ENCODE measurements at regions not wholly inside any gene's neighbourhood (a gene's known extent, or its start where the extent isn't known, plus 50 kb on each side); places are given as distances from the start of the nearest gene placed in this dataset.
A peak's percentile ranks its signal among the peaks of the same experiment; 100 is the strongest.

DNA sequence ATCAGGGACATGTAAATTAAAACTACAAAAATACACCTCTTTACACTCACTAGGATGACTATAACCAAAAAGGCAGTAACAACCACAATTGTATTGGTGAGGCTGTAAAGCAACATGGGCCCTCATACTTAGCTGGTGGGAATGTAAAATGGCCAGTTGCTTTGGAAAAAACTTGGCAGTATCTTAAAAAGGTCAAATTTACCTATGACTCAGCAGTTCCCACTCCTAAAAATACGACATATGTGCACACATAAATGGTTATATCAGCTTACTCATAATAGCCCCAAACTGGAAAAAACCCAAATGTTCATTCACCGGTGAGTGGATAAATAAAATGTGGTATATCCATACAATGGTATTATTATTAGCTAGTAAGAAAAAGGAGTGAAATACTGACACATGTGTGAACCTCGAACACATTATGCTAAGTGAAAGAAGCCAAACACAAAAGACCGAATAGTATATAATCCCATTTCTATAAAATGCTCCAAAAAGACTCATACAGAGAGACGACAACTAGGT lies 391.4 kb downstream of the NPIPA8 start:
- Histone ChIP-seq H3K27me3 (ENCODE audit: insufficient read depth, low read length, poor library complexity, severe bottlenecking) (no peaks in the 10 kb centered on the region), H3K4me3 (ENCODE audit: low read length) (no peak overlapping the region), H3K27ac (ENCODE audit: low read depth, low read length) (no peak overlapping the region), H3K4me1 (ENCODE audit: insufficient read depth, low read length) (no peaks in the 10 kb centered on the region), H3K36me3 (ENCODE audit: insufficient read depth, low read length) (no peaks in the 10 kb centered on the region), H3K9me3 (ENCODE audit: low read length) (no peaks in the 10 kb centered on the region)
- no peaks in the 10 kb centered on the region for H3K4me1 Mint-ChIP-seq
- H3K27ac Mint-ChIP-seq, result no peak overlapping the region
- CTCF ChIA-PET, result no interaction called here
- DNase-seq, result no peak
- POLR2A ChIA-PET, result no interaction called here
- H3K36me3 Mint-ChIP-seq, result no peaks in the 10 kb centered on the region
- peaks cover 0 to 1% (median 0%) of the 10 kb centered on the region in 5 donors for H3K9me3 Mint-ChIP-seq
- H3K4me3 Mint-ChIP-seq, result no peak overlapping the region
- peaks cover 4 to 49% of the 10 kb centered on the region in 2 donors for H3K27me3 Mint-ChIP-seq

DNA sequence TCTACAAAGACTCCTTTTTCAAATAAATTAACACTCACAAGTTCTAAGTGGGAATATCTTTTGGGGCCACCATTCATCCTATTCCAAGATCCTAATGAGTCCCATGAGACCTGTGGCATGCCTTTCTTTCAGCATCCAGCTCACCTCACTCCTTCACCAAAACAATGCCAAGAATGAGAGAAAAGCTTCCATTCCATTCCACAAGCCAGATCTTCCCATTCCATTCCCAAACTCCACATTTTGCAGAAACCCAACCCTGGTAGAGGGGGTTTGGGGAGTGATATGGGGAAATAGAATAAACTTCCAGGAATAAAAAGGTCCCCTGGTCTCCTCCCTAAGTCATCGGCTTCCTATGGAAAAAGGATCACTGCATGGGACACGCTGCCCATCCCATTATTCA lies 392.2 kb downstream of the NPIPA8 start:
- H3K9me3 ChIP-seq (ENCODE audit: low read length), result no peaks in the 10 kb centered on the region
- CTCF ChIA-PET, result no interaction called here
- no peaks in the 10 kb centered on the region for H3K27me3 ChIP-seq (ENCODE audit: insufficient read depth, low read length, poor library complexity, severe bottlenecking)
- Mint-ChIP-seq H3K9me3 (peaks cover 0 to 1% (median 0%) of the 10 kb centered on the region in 5 donors), H3K4me3 (no peak overlapping the region), H3K4me1 (peaks cover 0 to 5% (median 3%) of the 10 kb centered on the region in 3 donors), H3K27ac (no peak overlapping the region), H3K36me3 (no peaks in the 10 kb centered on the region), H3K27me3 (peaks cover 4 to 44% of the 10 kb centered on the region in 2 donors)
- H3K4me3 ChIP-seq (ENCODE audit: low read length), result no peak overlapping the region
- no peaks in the 10 kb centered on the region for H3K4me1 ChIP-seq (ENCODE audit: insufficient read depth, low read length)
- no peaks in the 10 kb centered on the region for H3K36me3 ChIP-seq (ENCODE audit: insufficient read depth, low read length)
- POLR2A ChIA-PET, result no interaction called here
- no peak overlapping the region for H3K27ac ChIP-seq (ENCODE audit: low read depth, low read length)
- DNase-seq, result no peak

DNA sequence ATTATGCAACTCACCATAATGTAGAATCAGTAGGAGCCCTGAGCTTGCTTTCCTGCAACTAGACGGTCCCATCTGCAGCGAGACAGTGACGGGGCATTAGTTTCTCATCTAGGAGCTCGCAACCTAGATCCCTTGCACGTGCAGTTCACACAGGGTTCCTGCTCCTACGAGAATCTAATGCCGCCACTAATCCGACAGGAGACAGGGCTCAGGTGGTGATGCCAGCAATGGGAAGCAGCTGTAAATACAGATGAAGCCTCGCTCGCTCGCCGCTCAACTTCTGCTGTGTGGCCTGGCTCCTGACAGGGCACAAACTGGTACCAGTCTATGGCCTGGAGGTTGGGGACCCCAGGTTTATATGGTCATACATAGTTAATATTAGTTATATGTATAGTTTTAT lies 394.5 kb downstream of the NPIPA8 start:
- H3K27me3 Mint-ChIP-seq, result peaks cover 4 to 34% of the 10 kb centered on the region in 2 donors
- no peak overlapping the region for H3K4me3 Mint-ChIP-seq
- ChIA-PET CTCF (no interaction called here), POLR2A (no interaction called here)
- no peak overlapping the region for H3K4me3 ChIP-seq (ENCODE audit: low read length)
- H3K9me3 Mint-ChIP-seq, result peaks cover 0 to 1% (median 0%) of the 10 kb centered on the region in 5 donors
- no peaks in the 10 kb centered on the region for H3K4me1 ChIP-seq (ENCODE audit: insufficient read depth, low read length)
- H3K27ac ChIP-seq (ENCODE audit: low read depth, low read length), result no peak overlapping the region
- peaks cover 5 to 16% (median 13%) of the 10 kb centered on the region in 3 donors for H3K4me1 Mint-ChIP-seq
- no peak overlapping the region for H3K27ac Mint-ChIP-seq
- H3K36me3 Mint-ChIP-seq, result no peaks in the 10 kb centered on the region
- no peaks in the 10 kb centered on the region for H3K9me3 ChIP-seq (ENCODE audit: low read length)
- H3K27me3 ChIP-seq (ENCODE audit: insufficient read depth, low read length, poor library complexity, severe bottlenecking), result no peaks in the 10 kb centered on the region
- no peak for DNase-seq
- H3K36me3 ChIP-seq (ENCODE audit: insufficient read depth, low read length), result no peaks in the 10 kb centered on the region

DNA sequence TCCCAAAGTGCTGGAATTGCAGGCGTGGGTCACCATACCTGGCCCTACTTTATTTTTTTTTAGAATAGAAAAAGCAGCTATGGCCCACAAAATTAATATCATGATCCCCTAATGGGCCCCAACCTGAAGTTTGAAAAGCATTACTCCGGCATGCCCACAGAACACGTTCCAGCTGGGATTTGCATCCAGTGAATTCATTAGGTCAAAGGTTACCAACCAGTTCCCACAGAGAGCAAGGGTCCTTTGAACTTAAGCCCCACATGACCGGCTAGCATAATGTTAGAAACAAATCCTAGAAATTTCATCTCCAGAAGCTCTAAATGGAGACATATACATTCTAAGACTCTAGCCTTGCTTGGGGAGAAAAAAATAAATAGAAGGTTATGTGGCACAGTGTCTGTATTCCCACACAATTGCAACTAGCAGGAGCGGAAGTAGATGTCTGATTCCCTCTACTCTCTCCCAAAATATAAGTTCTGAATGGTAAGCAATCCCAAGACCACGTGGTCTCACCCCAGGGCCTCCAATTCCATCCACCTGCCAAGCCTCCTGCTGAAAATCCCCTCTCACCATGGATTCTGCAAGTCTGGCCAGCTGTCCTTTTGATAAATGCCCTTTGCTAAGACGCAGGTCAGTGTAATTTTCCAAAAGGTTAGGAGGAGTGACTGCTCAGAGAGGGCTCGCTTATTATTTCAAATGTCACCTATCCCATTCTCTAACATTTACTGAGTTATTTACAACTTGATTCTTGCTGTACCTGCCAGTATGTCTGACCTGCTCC lies 395.8 kb downstream of the NPIPA8 start:
- Mint-ChIP-seq H3K4me1 (peaks cover 5 to 16% (median 13%) of the 10 kb centered on the region in 3 donors), H3K36me3 (no peaks in the 10 kb centered on the region), H3K4me3 (no peak overlapping the region), H3K27me3 (peaks cover 4 to 27% of the 10 kb centered on the region in 2 donors), H3K9me3 (peaks cover 0 to 1% (median 0%) of the 10 kb centered on the region in 5 donors), H3K27ac (no peak overlapping the region)
- H3K27ac ChIP-seq (ENCODE audit: low read depth, low read length), result no peak overlapping the region
- no peaks in the 10 kb centered on the region for H3K36me3 ChIP-seq (ENCODE audit: insufficient read depth, low read length)
- ChIA-PET POLR2A (no interaction called here), CTCF (no interaction called here)
- H3K4me3 ChIP-seq (ENCODE audit: low read length), result no peak overlapping the region
- DNase-seq, result no peak
- H3K27me3 ChIP-seq (ENCODE audit: insufficient read depth, low read length, poor library complexity, severe bottlenecking), result no peaks in the 10 kb centered on the region
- no peaks in the 10 kb centered on the region for H3K4me1 ChIP-seq (ENCODE audit: insufficient read depth, low read length)
- no peaks in the 10 kb centered on the region for H3K9me3 ChIP-seq (ENCODE audit: low read length)

DNA sequence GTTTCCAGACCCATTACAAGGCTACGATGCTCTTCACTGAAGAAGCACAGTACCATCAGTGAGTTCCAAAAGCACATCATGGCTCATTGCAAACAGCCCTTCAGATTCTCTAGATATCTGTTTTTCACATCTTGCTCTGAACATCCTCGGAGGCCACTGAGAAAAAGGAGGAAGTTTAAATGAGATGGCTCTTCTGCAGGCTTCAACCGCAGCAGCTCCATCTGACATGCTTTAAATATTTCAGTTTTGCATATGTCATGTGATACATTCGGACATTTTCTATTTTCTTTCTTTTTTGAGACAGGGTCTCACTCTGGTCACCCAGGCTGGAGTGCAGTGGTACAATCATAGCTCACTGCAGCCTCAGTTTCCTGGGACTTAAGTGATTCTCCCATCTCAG lies 396.8 kb downstream of the NPIPA8 start:
- Histone ChIP-seq H3K4me3 (ENCODE audit: low read length) (no peak overlapping the region), H3K9me3 (ENCODE audit: low read length) (no peaks in the 10 kb centered on the region), H3K27me3 (ENCODE audit: insufficient read depth, low read length, poor library complexity, severe bottlenecking) (no peaks in the 10 kb centered on the region), H3K36me3 (ENCODE audit: insufficient read depth, low read length) (no peaks in the 10 kb centered on the region), H3K4me1 (ENCODE audit: insufficient read depth, low read length) (no peaks in the 10 kb centered on the region), H3K27ac (ENCODE audit: low read depth, low read length) (no peak overlapping the region)
- ChIA-PET CTCF (no interaction called here), POLR2A (no interaction called here)
- Mint-ChIP-seq H3K4me1 (peaks cover 5 to 16% (median 13%) of the 10 kb centered on the region in 3 donors), H3K27ac (peak overlapping the region in 1 of 8 donors; percentile 18), H3K36me3 (no peaks in the 10 kb centered on the region), H3K4me3 (peak overlapping the region in 2 of 7 donors; percentile 6 to 79), H3K9me3 (peaks cover 0 to 1% (median 0%) of the 10 kb centered on the region in 5 donors), H3K27me3 (peaks cover 6 to 18% of the 10 kb centered on the region in 2 donors)
- no peak for DNase-seq

DNA sequence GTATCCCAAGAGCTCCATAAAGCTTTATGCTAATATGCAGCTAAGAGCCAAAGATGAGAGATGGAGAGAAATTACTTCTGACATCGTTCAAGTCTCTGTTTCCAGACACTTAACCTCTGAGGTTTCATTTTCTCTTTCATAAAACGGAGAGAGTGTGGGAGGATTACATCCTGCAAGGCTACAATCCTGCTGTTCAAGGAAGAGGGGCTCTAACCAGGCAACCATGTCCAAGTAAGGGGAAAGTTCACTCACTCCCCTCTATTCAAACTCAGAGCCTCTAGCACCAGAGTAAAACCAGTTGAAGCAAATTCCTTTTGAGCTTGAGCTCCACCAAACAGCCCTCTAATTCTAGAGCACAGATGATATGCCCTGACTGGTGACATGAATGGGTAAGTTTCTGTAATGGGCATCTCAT lies 397.4 kb downstream of the NPIPA8 start:
- H3K9me3 Mint-ChIP-seq, result peaks cover 0 to 1% (median 0%) of the 10 kb centered on the region in 5 donors
- CTCF ChIA-PET, result no interaction called here
- peaks cover 5 to 16% (median 13%) of the 10 kb centered on the region in 3 donors for H3K4me1 Mint-ChIP-seq

DNA sequence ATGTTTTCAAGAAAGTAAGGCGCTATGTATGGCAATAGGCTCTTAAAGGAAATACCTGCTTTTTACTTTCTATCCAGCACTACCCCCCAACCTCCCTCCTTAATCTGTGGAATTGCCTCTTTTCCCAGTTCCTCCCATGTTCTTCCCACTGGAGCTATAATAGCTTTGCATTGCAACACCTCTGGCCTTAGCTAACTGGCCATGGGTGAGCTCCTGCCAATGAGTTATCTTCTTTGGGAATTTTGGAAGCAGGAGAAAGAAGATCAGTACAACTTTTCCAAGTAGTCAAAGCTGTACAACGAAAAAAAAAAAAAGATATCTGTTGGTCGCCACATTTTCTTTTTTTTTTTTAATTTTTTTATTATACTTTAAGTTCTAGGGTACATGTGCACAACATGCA lies 398.0 kb downstream of the NPIPA8 start:
- ChIA-PET POLR2A (no interaction called here), CTCF (no interaction called here)
- Histone ChIP-seq H3K36me3 (ENCODE audit: insufficient read depth, low read length) (no peaks in the 10 kb centered on the region), H3K27ac (ENCODE audit: low read depth, low read length) (no peak overlapping the region), H3K4me3 (ENCODE audit: low read length) (no peak overlapping the region), H3K9me3 (ENCODE audit: low read length) (no peaks in the 10 kb centered on the region), H3K27me3 (ENCODE audit: insufficient read depth, low read length, poor library complexity, severe bottlenecking) (no peaks in the 10 kb centered on the region), H3K4me1 (ENCODE audit: insufficient read depth, low read length) (no peaks in the 10 kb centered on the region)
- no peaks in the 10 kb centered on the region for H3K36me3 Mint-ChIP-seq
- peaks cover 5 to 16% (median 13%) of the 10 kb centered on the region in 3 donors for H3K4me1 Mint-ChIP-seq
- no peak for DNase-seq
- peak overlapping the region in 1 of 7 donors; percentile 6 for H3K4me3 Mint-ChIP-seq
- H3K9me3 Mint-ChIP-seq, result peaks cover 0 to 2% (median 0%) of the 10 kb centered on the region in 5 donors
- H3K27ac Mint-ChIP-seq, result no peak overlapping the region
- H3K27me3 Mint-ChIP-seq, result peaks cover 6 to 8% of the 10 kb centered on the region in 2 donors

More for the DNA sequence above, 397.4 kb downstream of the NPIPA8 start:
- Histone ChIP-seq H3K36me3 (ENCODE audit: insufficient read depth, low read length) (no peaks in the 10 kb centered on the region), H3K4me3 (ENCODE audit: low read length) (no peak overlapping the region), H3K27me3 (ENCODE audit: insufficient read depth, low read length, poor library complexity, severe bottlenecking) (no peaks in the 10 kb centered on the region), H3K4me1 (ENCODE audit: insufficient read depth, low read length) (no peaks in the 10 kb centered on the region), H3K9me3 (ENCODE audit: low read length) (no peaks in the 10 kb centered on the region), H3K27ac (ENCODE audit: low read depth, low read length) (no peak overlapping the region)
- Mint-ChIP-seq H3K27me3 (peaks cover 6 to 12% of the 10 kb centered on the region in 2 donors), H3K36me3 (no peaks in the 10 kb centered on the region), H3K4me3 (peak overlapping the region in 6 of 7 donors; percentile 6 to 79 (median 70)), H3K27ac (peak overlapping the region in 5 of 8 donors; percentile 21 to 74 (median 65))
- DNase-seq, result no peak
- POLR2A ChIA-PET, result no interaction called here

DNA sequence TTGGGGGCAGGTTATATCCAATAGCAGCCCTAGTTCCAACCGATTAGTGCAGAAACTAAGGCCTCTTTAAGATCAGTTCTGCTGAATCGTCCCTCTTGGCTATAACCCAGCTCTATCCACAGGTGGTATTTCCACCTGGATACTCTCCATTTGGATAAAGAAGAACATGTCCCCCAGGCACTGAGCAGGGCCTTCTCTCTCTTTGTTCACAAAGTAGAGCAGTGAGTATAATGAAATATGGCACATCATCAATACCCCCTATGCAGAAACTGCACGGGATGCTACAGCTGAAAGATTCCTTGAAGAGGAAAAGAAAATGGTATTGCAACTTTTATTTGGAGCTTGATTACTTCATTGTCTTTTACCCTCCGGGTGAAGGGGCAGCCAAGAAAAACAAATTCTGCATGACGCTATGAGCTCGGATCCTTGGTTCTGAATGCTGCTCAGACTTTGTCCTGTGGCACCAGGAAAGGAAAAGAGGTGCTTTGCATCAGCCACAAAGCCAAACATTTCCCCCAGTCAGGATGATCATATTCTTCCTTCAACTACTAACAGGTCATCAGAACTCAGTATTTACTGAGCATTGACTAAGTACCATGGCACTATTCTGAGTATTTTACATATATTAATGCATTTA lies 399.7 kb downstream of the NPIPA8 start:
- Histone ChIP-seq H3K36me3 (ENCODE audit: insufficient read depth, low read length) (no peaks in the 10 kb centered on the region), H3K4me1 (ENCODE audit: insufficient read depth, low read length) (no peaks in the 10 kb centered on the region), H3K9me3 (ENCODE audit: low read length) (no peaks in the 10 kb centered on the region), H3K4me3 (ENCODE audit: low read length) (no peak overlapping the region), H3K27me3 (ENCODE audit: insufficient read depth, low read length, poor library complexity, severe bottlenecking) (no peaks in the 10 kb centered on the region), H3K27ac (ENCODE audit: low read depth, low read length) (no peak overlapping the region)
- no peaks in the 10 kb centered on the region for H3K36me3 Mint-ChIP-seq
- CTCF ChIA-PET, result no interaction called here
- no peak for DNase-seq
- no peak overlapping the region for H3K27ac Mint-ChIP-seq
- H3K9me3 Mint-ChIP-seq, result peaks cover 0 to 3% (median 0%) of the 10 kb centered on the region in 5 donors
- H3K4me1 Mint-ChIP-seq, result peaks cover 5 to 16% (median 13%) of the 10 kb centered on the region in 3 donors
- H3K4me3 Mint-ChIP-seq, result peak overlapping the region in 1 of 7 donors; percentile 13
- peaks cover 3% of the 10 kb centered on the region in 2 donors for H3K27me3 Mint-ChIP-seq
- POLR2A ChIA-PET, result no interaction called here
